RPMI7951 (cell line): ENCODE measurements at regions not wholly inside any gene's neighbourhood (a gene's known extent, or its start where the extent isn't known, plus 50 kb on each side); places are given as distances from the start of the nearest gene placed in this dataset.
"Not testable (repeated sequence)": the region's sequence is repeated elsewhere in the genome, so short reads cannot be mapped to it uniquely, and the experiment has no call there.

Experiments used
- DNase-seq: peaks from one replicate; pipeline ENCODE4 v3.0.0-alpha.2; 2012; ENCODE audit warnings: low read depth

DNA sequence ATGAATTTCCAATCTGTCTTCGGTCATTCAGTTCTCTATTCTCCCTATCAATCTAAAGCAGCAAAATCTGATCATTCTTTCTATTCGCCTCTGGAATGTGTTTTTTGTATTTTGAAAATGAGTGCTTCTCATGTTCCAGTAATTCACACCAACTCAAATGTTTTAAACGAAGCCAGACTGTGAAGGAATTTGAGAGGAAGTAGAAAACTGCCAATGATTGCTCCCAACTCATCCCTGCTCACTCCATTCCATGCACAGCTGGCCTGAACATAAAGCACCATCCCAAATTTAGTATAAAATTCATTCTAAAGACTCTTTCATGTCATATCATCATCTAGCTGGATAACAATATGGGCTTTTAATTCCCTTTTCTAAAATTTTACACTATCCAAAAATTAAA lies 123.8 kb downstream of the DUSP6 start:
- no peak for DNase-seq

DNA sequence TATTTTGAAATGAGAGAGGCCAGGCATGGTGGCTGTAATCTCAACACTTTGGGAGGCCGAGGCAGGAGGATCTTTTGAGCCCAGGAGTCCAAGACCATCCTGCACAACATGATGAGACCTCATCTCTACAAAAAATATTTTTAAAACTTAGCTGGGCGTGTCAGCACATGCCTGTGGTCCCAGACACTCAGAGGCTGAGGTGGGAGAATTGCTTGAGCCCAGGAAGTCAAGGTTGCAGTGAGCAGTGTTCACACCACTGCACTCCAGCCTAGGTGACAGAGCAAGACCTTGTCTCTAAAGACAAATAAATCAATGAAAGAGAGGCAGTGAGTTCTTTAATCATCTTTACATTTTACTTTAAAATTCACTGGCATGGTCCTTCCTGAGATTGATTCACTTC lies 124.5 kb downstream of the DUSP6 start:
- DNase-seq: no peak

DNA sequence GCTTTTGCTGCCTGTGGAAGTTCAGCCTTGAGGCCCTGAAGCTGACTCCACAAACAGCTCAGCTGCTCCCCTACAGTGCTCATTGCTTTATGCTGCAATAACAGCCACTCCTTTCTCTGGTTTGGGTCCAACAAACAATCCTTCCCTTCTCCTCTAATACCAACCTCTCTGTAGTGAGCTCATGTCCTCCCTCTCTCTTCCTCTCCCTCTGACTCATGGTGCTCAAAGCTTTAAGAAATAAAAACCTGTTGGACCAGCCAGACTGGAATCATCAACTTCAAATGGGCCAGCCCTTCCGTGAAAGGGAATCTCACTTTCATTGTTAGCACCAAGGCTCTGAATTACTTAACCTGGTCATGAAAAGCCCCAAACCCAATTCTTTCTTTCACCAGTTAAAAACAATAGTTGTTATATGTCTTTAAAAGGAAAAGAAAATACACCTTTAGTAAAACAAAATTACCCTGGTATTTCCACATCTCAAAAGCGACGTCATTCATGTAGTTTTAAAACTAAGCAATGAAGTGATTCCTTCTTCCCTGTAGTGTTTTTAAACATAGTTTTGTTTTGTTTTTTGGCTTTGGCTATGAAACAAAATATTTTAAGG lies 126.4 kb downstream of the DUSP6 start:
- peak; percentile 77 for DNase-seq

DNA sequence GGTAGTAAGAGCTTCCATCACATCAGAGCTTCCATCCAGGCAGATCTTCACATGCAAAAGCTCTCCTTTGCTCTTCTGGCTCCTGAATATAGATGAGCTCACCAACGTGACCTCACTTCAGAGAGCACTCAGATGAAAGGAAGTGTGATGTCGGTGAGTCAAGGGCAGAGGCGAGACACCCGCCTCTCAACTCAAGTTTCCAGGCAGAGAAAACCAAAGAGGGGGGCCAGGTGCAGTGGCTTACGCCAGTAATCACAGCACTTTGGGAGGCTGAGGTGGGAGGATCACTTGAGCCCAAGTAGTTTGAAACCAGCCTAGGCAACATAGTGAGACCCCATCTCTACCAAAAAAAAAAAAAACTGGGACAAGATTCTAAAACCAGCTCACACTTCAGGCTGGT lies 126.9 kb downstream of the DUSP6 start:
- peak; percentile 71 for DNase-seq

DNA sequence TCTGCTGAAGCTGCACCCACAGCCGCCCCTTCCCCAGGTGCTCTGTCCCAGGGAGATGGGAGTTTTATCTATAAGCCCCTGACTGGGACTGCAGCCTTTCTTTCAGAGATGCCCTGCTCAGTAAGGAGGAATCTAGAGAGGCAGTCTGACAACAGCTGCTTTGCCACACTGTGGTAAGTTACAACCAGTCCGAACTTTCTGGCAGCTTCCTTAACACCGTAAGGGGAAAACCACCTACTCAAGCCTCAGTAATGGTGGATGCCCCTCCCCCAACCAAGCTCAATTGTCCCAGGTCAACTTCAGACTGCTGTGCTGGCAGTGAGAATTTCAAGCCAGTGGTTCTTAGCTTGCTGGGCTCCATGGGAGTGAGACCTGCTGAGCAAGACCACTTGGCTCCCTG lies 129.7 kb downstream of the DUSP6 start:
- DNase-seq: not testable (repeated sequence)

DNA sequence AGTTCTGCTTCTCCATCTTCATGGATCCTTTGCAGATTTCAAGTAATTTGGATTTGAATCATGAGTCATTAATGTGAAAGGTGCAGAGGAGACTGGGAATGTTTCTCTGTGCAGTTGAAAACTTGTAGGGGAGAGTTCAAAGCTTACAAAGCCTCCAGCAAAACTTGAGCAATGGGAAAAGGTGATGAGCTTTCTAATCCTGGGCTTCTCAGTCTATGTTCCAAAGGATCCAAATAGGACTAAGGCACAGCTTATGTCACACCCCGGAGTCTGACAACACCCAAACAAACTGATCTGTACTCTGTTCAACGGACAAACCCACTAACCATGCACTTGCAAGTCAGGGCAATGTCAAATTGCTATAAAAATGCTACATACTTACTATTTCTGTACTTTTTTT lies 134.8 kb downstream of the DUSP6 start:
- DNase-seq: no peak

DNA sequence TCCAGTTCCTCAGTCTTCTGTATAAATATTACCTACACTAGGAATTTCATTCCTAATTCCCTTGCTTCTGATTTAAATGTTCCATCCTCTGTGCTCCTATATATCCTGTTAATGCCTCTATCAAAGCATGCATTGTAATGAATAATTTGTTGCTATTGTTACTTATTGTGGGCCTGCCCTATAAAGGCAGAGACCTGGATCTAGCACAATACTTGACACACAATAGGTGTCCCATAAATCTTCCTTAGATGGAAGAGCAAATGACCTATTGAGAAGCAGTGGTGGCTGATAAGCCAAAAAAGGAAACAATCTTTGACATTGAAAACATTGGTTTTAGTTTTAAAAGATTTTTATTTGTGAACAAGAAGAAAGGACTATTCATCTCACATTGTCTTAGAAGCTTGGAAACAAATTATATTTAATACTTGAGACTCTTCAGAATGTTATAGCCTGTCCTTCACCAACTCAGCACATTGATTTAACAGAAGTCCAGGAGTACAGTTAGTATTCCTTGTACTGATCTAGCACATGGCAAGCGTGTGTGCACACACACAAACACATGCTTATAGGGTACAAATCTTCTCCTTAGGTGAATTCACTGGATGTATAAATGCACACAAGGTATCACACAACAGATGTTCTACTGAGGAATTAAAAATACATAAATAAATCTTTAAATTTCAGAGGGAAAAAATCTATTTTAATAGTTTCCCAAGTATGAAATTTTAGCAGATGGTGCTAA lies 135.9 kb downstream of the DUSP6 start:
- no peak for DNase-seq

DNA sequence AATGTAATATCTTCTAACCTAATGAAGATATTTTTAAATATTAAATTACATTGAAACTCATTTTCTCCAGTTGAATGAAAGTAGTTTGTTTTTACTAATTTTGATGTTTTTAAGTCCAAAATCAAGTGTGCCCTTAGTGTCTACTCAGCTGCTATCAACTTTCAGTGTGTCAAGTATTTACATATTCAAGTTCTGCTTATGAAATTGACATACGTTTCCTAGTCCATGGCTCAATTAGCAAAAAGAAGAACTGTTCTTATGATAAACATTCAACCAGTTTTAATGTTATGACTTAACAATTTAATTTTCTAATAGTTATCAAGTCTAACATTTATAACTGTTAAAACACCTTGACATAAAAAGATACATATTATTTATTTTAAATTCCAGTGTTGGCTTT lies 137.1 kb downstream of the DUSP6 start:
- no peak for DNase-seq

DNA sequence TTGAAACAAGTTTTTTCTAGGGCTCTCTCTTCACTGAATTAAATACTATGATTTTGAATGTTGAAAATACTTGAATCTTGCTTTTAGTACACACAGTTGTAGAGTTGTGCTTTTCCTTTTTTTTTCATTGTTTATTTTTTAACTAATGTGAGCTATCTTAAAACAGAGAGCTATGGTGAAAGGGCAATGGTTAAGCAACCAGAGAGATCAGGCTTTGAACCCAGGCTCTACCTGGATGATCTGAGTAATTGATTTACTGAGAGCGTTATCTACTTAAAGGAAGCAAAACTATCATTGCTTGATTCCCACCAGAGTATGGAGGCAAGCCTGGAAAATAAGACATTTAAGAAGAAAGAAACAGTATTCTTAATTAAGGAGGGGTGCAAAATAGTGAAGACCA lies 138.6 kb downstream of the DUSP6 start:
- no peak for DNase-seq

DNA sequence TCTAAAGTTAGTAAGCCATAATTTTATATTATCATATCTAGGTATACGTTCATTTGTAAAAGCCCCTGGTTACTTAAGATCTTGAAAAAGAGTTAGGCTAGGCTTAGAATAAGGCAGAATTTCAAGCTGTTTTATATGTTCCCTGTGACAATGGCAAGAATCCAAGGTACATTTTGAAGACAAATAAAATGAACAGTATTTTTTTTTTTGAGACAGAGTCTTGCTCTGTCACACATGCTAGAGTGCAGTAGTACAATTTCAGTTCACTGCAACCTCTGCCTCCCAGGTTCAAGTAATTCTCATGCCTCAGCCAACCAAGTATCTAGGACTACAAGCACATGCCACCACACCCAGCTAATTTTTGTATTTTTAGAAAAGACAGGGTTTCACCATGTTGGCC lies 139.2 kb downstream of the DUSP6 start:
- no peak for DNase-seq

DNA sequence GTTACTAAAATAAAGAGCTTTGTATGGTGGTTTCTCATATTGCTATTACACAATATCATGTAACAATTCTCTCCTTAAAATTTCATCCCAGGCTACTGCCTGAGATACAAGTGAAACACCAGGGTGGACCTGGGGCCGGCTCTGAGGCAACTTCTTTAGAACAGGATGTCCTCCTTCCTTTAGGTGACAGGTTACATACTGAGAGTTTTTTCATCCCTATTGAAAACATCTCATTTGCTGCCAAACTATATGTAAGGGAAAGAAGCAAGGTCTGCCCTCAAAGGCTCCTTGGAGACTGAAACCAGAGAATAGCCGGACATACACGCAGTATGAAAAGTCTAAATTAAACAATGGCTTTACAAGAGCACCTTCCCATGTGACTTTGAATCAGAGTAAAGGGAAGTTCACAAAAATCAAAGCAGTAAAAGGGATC lies 139.9 kb downstream of the DUSP6 start:
- no peak for DNase-seq

DNA sequence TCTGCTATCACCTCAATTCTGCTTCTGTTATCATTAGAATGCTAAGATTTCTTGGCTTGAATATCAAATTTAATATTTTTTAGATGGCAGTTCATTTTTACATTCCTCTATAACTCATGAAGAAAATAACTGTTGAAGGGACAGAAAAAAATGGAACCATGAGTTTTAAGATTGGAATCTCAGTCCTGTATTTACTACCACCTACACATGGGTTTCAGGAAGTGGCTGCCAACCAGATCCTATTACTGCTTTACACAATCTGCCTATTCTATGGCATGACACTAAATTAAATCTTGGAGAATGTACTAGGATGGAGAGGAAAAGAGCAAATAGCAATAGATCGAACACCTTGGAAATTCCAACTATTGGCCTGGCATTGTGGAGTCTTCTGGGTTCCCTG lies 140.8 kb downstream of the DUSP6 start:
- DNase-seq: peak; percentile 6

DNA sequence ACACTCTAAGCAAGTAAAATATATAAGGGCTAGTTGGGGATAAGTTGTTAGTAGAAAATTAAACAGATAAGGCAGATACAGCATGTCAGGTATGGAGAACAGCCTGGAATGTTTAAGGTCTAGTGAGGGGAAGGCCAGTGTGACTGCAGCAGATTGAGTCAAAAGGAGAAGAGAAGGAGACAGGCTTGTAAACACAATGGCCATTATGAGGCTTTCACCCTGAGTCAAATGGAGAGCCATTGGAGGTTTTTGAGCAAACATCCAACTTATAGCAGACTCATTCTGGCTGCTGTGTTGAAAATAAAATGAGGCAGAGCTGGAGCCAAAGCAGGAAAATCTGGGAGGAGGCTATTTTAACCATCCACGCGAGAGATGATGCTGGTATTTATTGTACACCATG lies 142.0 kb downstream of the DUSP6 start:
- no peak for DNase-seq

DNA sequence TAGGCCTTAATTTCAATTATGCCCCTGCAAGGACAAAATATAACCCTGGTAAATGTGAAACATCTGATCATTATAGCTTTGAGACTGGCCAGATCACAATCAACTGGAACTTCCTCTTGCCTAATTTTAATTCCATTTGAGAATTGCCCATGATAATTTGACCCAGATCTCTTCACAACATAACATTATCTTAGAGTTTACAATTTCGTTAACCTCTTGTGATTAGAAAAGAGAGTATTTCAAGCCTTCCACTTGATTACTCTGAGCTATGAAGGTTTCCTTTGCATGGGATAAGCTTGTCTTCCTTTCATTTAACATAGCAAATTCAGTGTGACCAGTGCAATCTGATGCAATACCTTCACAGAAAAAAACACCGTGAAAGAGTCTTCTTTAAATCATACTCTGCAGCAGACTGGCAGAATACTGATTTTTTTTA lies 143.6 kb downstream of the DUSP6 start:
- DNase-seq: peak; percentile 21

DNA sequence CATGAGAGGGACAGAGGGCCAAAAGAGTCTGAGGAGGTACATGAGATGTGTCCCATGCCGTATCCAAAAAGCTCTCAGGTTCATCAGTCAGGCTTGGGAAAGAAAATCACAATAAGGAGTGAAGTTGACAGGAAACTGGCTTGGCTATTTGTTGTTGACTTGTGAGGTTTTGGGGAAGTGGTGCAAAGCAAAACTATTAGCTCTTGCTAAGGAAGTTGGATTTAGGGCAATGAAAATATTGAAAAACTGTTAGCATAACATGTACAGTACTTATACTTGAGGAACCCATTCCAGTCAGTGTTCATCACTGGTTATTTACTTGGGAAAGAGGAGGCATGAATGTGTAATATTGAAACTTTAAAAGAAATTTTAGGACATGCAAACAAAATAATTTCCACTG lies 145.9 kb downstream of the DUSP6 start:
- DNase-seq: no peak

DNA sequence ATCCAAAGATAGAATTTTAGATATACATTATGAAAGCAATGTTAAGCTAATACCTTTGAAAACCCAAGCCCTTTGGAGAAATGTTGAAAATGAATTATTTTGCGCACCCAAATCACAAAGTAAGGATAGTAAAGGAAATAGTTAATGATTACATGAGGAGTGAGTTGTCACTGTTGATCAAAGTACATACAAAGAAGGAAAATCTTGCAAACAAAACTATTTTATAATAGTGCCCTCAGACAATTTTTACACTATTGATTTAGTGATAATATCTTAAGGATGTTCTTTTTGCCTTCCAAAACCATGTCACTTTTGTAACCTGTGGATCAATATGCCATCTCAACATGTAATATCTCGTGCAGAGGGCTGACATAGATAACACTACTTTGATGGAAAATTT lies 146.8 kb downstream of the DUSP6 start:
- DNase-seq: no peak

DNA sequence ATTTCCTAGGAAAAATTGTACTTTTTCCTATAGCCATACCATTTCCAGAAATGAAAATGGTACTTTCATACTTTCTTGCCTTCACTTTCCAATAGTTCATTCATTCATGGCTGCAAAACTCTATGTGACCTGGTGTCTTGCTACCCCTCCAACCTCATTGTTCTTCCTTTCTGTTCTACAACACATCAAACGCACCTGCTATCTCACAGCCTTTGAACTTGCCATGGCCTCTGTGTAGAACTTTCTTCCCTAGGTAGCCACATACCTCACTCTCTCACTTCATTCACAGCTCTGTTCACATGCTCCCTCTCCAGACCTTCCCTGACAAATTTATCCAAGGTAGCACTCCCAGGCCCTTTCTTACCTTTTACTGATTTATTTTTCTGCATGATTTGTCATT lies 149.2 kb downstream of the DUSP6 start:
- DNase-seq: no peak

DNA sequence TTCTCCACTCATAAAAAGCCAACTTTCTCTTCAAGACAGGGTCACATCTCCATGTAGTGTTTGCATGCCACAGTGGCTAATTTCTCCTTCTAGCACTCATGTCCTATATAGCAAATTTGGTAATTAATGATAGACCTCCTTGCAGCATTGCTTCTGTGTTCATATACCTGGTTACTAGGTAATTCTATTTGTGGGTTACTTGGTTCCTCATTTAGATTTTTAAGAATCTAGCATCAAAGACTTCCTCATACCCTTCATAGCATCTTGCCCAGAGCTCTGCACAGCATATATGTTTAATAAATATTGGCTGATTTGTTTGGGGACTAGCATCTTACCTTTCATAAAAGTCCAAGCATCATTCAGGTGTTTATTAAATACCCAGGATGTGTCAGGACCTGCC lies 152.1 kb downstream of the DUSP6 start:
- no peak for DNase-seq

DNA sequence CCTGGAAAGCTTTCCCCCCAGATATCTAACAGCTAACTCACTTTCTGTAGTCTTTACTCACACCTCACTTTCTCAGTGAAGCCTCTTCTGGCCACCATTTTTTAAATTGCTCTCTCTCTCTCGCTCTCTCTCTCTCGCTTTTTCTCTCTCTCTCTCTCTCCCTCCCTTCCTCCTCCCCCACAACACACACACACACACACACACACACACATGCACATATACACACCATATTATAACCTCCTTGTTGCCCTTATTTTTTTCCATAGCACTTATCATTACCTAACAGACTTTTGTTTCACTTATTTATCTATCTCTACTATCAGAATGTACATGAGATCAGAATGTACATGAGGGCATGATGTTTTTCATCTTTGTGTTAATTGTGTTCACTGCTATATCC lies 156.8 kb downstream of the DUSP6 start:
- DNase-seq: no peak

DNA sequence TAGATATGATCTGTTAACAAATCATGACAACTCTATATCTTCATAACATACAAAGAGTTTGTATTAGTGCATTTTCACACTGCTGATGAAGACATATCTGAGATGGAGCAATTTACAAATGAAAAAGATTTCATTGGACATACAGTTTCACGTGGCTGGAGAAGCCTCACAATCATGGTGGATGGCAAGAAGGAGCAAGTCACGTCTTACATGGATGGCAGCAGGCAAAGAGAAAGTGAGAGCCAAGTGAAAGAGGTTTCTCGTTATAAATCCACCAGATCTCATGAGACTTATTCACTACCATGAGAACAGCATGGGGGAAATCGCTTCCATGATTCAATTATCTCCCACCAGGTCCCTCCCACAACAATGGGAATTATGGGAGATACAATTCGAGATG lies 157.6 kb downstream of the DUSP6 start:
- peak; percentile 9 for DNase-seq

DNA sequence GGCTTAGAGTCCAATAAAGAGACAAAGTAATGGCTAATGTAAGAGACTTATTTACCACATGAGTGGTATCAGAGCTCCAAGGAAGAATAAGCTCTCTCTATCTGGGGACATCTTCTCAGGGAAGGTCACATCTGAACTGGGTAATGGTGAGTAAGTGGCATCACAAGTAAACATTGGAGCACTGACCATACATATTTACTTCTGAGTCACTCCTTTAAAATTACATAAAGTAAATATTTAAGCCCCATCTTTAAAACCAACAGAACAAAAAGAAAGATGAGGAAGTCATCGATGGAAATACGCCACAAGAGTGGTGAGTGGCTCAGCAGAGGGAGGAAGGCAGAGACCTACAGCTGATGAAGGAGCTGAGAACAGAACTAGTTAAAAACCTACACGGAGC lies 159.9 kb downstream of the DUSP6 start:
- DNase-seq: peak; percentile 11

DNA sequence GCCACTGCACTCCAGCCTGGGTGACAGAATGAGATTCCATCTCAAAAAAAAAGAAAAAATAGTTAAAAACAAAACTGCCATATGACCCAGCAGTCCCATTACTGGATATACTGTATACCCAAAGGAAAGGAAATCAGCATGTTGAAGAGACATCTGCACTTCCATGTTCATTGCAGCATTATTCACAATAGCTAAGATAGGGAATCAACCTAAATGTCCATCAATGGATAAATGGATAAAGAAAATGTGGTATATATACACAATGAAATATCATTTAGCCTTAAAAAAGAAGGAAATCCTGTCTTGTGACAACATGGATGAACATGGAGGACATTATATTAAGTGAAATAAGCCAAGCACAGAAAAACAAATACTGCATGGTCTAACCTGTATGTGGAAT lies 160.7 kb downstream of the DUSP6 start:
- not testable (repeated sequence) for DNase-seq

DNA sequence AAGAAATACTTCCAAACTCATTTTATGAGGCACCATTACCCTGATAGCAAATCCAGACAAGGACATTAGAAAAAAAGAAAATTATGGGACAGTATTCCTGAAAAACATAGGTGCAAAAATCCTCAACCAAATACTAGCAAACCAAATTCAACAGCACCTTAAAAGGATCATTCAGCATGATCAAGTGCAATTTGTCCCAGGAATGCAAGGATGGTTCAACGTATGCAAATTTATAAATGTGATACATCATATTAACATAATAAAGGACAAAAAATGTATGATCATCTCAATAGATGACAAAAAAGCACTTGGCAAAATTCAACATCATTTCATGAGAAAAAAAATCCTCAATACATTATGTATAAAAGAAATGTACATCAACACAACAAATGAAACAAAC lies 162.9 kb downstream of the DUSP6 start:
- no peak for DNase-seq

DNA sequence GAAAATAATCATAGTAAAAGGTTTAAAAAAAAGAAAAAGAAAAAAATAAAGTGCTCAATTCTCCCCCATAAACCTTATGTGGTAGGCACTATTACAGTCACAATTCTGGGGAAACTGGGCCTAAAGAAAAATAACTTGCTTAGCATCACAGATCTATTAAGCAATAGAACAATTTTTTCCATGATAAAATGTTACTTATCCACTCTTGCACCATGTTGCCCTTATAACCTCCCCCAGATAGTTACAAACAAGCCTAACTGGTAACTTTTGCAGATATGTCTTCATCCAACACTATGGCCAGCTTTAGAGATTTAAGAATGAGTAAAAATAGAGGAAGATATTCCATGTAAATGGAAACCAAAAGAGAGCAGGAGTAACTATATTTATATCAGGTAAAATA lies 164.8 kb downstream of the DUSP6 start:
- no peak for DNase-seq
